Activated naive CD8-positive, alpha-beta T cell treated with anti-CD3 and anti-CD28 coated beads for 36 hours (primary cell): ENCODE measurements at regions not wholly inside any gene's neighbourhood (a gene's known extent, or its start where the extent isn't known, plus 50 kb on each side); places are given as distances from the start of the nearest gene placed in this dataset.

Experiments
- DNase-seq: peaks from one replicate; pipeline ENCODE4 v3.0.0; 2021
- H3K27ac Mint-ChIP-seq: one replicate; pipeline ENCODE4 v1.8.0; 2022; ENCODE audit warnings: mild to moderate bottlenecking, moderate library complexity, mixed read lengths
- H3K27me3 Mint-ChIP-seq: one replicate; pipeline ENCODE4 v1.8.0; 2022; ENCODE audit warnings: mild to moderate bottlenecking, mixed read lengths
- H3K36me3 Mint-ChIP-seq: one replicate; pipeline ENCODE4 v1.8.0; 2021; ENCODE audit warnings: mild to moderate bottlenecking, mixed read lengths
- H3K4me1 Mint-ChIP-seq: one replicate; pipeline ENCODE4 v1.8.0; 2021; ENCODE audit warnings: mixed read lengths
- H3K4me3 Mint-ChIP-seq: one replicate; pipeline ENCODE4 v1.8.0; 2022; ENCODE audit warnings: mild to moderate bottlenecking, moderate library complexity, mixed read lengths
- H3K9me3 Mint-ChIP-seq: one replicate; pipeline ENCODE4 v1.8.0; 2022; ENCODE audit warnings: mixed read lengths

DNA sequence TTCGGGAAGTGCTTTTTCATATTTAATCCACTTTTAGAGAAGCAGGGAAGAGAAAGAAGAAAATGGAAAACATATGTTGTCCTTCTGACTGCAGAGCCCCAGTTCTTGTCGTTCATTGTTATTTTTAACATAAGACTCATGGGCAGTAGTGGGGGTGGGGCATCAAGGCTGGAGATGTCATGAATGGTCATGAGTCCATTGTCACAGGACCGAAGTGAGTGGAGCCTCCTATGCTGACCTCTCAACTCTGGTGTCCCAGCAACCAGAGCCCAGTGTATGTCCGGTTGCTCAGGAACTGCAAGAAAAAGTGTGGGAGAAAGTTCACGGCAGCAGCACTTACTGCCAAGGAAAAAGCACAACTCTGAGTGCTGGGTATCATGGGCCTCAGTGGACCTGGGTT lies 108.6 kb downstream of the BANF2 start:
- no peaks in the 10 kb centered on the region for H3K9me3 Mint-ChIP-seq
- DNase-seq: no peak
- H3K4me3 Mint-ChIP-seq: no peak overlapping the region
- peaks cover 5% of the 10 kb centered on the region for H3K27me3 Mint-ChIP-seq
- no peaks in the 10 kb centered on the region for H3K4me1 Mint-ChIP-seq
- no peaks in the 10 kb centered on the region for H3K36me3 Mint-ChIP-seq
- no peak overlapping the region for H3K27ac Mint-ChIP-seq

DNA sequence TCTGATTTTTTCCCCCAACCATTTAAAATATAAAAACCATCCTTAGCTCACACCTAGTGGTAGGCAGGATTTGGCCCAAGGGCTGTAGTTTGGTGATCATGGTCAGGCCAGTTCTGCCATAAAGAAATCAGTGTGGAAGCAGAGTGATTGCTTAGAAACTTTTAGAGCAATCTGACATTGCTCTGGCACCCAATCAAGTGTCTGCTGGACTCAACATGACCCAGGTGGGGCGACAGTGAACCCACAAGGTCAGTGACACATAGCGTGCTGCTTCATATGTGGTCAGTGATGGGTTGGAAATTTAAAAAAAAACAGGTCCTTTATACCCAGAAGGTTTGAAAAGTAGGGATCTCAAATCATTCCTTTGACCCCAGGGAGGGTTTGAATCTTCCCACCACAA lies 107.9 kb downstream of the BANF2 start:
- no peaks in the 10 kb centered on the region for H3K36me3 Mint-ChIP-seq
- DNase-seq: no peak
- peaks cover 5% of the 10 kb centered on the region for H3K27me3 Mint-ChIP-seq
- H3K4me1 Mint-ChIP-seq: no peaks in the 10 kb centered on the region
- H3K27ac Mint-ChIP-seq: no peak overlapping the region
- H3K9me3 Mint-ChIP-seq: no peaks in the 10 kb centered on the region
- no peak overlapping the region for H3K4me3 Mint-ChIP-seq

DNA sequence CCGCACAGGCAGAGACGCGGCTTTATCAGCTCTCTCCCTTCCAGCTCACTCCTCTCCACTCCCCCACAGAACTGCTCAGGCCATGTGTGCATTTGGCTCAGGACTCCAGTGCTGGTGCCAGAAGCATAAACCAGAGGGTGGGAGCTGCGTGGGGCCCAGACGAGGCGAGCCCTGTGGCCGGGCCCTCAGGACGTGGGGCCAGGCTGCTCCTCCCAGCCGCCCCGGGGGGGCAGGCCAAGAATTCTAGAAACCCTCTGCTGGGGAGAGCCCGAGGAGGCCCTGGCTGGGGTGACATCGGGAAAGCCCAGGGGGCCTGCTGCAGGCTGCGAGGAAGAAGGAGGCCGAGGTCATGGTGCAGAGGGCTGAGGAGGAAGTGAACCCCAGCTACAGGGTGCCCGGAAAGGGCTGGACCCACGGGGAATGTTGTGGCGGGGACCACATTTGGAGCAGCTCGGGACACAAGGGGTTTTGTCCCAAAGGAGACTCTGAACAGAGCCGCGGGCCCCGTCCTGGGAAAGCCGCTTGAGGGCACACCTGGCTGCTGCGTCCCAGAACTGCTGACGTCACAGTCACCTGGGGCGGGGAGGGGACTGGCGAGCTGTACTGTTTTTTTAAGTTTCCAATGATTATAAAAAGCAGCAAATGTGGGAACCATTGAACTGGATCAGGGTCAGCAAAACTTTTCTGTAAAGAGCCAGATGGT lies 107.1 kb downstream of the BANF2 start:
- no peak for DNase-seq
- no peak overlapping the region for H3K27ac Mint-ChIP-seq
- H3K4me3 Mint-ChIP-seq: no peak overlapping the region
- no peaks in the 10 kb centered on the region for H3K4me1 Mint-ChIP-seq
- H3K27me3 Mint-ChIP-seq: peaks cover 5% of the 10 kb centered on the region
- H3K9me3 Mint-ChIP-seq: no peaks in the 10 kb centered on the region
- H3K36me3 Mint-ChIP-seq: no peaks in the 10 kb centered on the region

DNA sequence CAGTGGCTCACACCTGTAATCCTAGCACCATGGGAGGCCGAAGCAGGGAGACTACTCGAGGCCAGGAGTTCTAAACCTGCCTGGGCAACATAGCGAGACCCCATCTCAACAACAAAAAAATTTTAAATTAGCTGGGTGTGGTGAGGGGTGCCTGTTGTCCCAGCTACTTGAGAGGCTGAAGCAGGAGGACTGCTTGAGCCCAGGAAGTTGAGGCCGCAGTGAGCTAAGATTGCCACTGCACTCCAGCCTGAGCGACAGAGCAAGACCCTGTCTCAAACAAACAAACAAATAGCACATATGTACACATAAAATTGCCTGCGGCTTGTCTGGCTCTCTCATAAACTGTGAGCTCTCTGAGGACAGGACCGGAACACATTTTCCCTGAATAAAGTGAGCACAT lies 106.3 kb downstream of the BANF2 start:
- no peak for DNase-seq
- H3K27ac Mint-ChIP-seq: no peak overlapping the region
- H3K27me3 Mint-ChIP-seq: peaks cover 5% of the 10 kb centered on the region
- H3K36me3 Mint-ChIP-seq: no peaks in the 10 kb centered on the region
- H3K4me3 Mint-ChIP-seq: no peak overlapping the region
- H3K9me3 Mint-ChIP-seq: no peaks in the 10 kb centered on the region
- no peaks in the 10 kb centered on the region for H3K4me1 Mint-ChIP-seq

DNA sequence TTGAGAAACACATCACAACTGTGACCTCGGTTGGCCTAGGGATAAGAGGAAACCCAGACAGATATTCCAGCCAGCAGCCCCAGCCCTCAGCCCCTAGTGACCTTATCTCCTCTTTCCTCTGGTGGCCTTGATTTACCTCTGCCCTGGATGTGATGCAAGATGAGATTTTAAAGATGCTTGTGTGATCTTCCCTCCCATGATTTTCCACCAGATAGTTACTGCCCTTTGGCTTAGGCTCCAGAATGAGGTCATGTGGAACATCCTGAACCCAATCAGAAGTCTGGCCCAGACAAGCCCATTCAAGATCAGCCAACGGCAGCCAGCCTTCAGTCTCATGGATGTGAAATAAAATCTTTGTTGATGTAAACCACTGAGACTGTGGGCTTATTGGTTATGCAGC lies 104.0 kb downstream of the BANF2 start:
- no peak overlapping the region for H3K27ac Mint-ChIP-seq
- H3K36me3 Mint-ChIP-seq: no peaks in the 10 kb centered on the region
- no peak overlapping the region for H3K4me3 Mint-ChIP-seq
- H3K9me3 Mint-ChIP-seq: peaks cover 3% of the 10 kb centered on the region
- DNase-seq: no peak
- H3K27me3 Mint-ChIP-seq: peaks cover 15% of the 10 kb centered on the region
- H3K4me1 Mint-ChIP-seq: no peaks in the 10 kb centered on the region

DNA sequence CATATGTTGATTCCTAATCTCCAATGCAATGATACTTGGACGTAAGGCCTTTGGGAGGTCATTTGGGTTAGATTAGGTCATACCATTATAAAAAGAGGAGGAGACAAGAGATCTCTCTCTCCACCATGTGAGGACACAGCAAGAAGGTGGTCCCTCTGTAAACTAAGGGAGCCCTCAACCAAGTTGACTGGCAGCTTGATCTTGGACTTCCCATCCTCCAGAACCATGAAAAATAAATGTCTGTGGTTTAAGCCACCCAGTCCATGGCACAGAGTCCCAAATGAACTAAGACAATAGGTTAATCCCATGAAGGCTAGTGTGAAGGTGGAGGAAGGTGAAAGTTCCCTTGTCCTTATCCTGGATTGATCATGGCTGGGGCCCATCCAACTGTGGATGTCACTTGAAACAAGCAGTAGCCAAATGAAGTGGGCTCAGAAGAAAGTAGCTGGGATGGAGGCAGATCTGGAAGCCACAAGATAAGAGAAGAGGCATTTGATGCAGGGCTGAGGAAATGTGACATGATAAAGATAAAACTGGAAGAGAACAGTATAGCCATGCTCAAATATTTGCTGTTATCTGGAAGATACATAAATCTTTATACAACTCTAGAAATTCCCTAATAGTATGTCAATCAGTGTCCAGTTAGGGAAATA lies 99.9 kb downstream of the BANF2 start:
- no peak overlapping the region for H3K4me3 Mint-ChIP-seq
- peaks cover 32% of the 10 kb centered on the region for H3K27me3 Mint-ChIP-seq
- DNase-seq: no peak
- H3K36me3 Mint-ChIP-seq: no peaks in the 10 kb centered on the region
- H3K9me3 Mint-ChIP-seq: peaks cover 3% of the 10 kb centered on the region
- no peak overlapping the region for H3K27ac Mint-ChIP-seq
- no peaks in the 10 kb centered on the region for H3K4me1 Mint-ChIP-seq

DNA sequence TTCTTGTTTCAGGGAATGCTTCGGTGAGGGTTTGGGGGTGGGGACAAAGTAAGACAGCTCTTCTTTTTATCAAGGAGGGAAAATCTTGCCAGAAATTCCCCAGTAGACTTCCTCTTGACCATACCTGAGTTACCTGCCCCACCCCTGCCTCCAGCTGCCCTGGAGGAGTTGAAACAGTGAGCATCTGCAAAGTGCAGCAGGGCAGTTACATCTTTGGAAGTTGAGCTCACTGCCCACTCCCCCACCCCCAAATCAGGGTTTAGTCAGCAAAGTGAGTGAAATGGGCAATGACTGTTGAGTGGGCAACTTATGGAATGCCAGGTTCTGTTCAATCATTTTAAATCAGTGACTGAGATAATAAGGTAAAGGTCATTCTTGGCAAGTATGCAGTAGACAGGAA lies 98.8 kb downstream of the BANF2 start:
- H3K4me1 Mint-ChIP-seq: no peaks in the 10 kb centered on the region
- no peak for DNase-seq
- H3K27ac Mint-ChIP-seq: no peak overlapping the region
- H3K27me3 Mint-ChIP-seq: peaks cover 27% of the 10 kb centered on the region
- H3K36me3 Mint-ChIP-seq: no peaks in the 10 kb centered on the region
- H3K4me3 Mint-ChIP-seq: no peak overlapping the region
- peaks cover 3% of the 10 kb centered on the region for H3K9me3 Mint-ChIP-seq

DNA sequence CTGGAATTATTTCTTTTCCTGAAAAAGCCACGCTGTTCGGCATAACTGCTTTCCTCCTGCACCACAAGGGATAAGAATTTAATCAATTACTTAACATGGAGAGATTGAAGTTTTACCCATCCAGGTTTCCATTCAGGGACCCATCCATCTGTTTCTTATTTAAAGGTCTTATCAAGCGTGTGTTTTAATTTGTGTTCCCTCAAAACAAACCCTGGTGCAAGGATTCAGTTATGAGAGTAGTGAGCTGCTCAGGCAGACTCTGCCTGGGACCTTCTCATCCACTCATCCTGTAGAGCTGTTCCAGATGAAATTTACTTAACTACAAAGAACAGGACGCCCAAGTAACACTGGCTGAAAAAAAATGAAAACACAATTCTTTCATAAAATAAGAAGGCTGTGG lies 97.8 kb downstream of the BANF2 start:
- H3K4me3 Mint-ChIP-seq: no peak overlapping the region
- peaks cover 3% of the 10 kb centered on the region for H3K9me3 Mint-ChIP-seq
- H3K36me3 Mint-ChIP-seq: no peaks in the 10 kb centered on the region
- peaks cover 27% of the 10 kb centered on the region for H3K27me3 Mint-ChIP-seq
- no peak overlapping the region for H3K27ac Mint-ChIP-seq
- no peak for DNase-seq
- no peaks in the 10 kb centered on the region for H3K4me1 Mint-ChIP-seq

DNA sequence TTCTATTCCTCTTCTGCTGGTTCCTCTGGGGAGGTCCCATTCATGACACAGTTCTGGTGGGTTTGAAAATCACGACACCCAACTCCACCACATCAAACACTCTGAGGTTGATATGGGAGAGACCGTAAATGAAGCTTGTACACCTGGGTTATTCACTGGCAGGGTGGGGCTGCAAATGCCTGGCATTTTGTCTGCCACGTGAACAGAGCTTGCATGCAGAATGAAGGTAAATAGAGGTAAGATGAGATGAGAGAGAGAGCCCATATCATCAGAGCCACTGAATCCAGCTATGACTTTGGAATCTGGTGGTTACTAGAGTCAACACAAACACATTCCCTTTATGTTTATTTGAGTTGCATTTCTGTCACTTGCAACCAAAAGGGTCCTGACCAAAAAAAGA lies 97.4 kb downstream of the BANF2 start:
- no peak overlapping the region for H3K4me3 Mint-ChIP-seq
- peak; percentile 3 for DNase-seq
- peaks cover 27% of the 10 kb centered on the region for H3K27me3 Mint-ChIP-seq
- H3K36me3 Mint-ChIP-seq: no peaks in the 10 kb centered on the region
- H3K9me3 Mint-ChIP-seq: peaks cover 3% of the 10 kb centered on the region
- no peak overlapping the region for H3K27ac Mint-ChIP-seq
- H3K4me1 Mint-ChIP-seq: no peaks in the 10 kb centered on the region

DNA sequence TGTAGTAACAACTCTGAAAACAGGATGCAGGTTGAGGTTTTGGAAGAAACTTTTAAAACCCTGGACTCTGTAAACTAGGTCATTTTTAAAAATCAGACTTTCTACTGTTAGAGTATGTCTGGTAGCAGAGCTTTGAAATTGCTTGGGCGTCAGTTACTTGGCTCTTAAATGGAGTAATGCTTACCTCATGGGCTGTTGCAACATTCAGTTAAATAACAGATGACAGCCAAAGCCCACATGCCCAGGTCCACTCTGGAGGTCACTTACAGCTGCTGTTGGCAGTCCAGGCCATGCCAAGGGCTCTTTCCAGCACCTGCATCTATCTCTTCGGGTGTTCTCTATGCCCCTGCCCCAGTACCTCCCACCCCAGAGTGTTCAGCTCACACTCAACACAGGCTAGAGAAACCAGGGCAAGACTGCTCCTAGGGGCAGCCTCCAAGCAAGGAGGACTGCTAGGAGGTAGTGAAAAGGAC lies 96.4 kb downstream of the BANF2 start:
- H3K27me3 Mint-ChIP-seq: peaks cover 35% of the 10 kb centered on the region
- no peaks in the 10 kb centered on the region for H3K36me3 Mint-ChIP-seq
- no peaks in the 10 kb centered on the region for H3K4me1 Mint-ChIP-seq
- DNase-seq: no peak
- no peak overlapping the region for H3K4me3 Mint-ChIP-seq
- peaks cover 3% of the 10 kb centered on the region for H3K9me3 Mint-ChIP-seq
- no peak overlapping the region for H3K27ac Mint-ChIP-seq

DNA sequence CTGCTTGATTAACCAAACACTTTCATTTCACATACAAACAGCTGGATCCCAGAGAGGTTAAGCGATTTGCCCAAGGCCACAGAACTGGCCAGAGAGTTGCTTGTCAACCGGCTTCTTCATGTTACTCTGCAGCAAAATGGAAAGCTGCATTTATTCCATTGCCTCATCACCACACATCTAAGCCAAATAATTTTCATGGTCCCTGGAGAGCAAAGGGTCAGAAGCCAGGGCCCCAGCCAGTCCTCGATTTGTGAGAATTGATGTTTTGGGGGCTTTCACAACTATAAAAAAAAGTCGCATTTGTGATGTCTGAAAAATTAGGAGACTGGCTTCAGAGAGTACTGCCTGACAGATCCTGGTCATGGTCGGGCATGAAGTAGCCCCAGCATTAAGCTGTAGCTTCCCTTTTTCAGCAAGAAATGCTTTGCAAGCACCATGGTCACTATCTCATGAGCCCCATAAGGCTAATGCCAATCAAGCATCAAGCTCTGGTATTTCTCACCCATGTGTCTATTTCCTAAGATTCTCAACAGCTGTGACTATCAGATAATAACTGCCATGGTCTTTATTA lies 95.8 kb downstream of the BANF2 start:
- H3K9me3 Mint-ChIP-seq: peaks cover 3% of the 10 kb centered on the region
- DNase-seq: no peak
- H3K27ac Mint-ChIP-seq: no peak overlapping the region
- no peaks in the 10 kb centered on the region for H3K4me1 Mint-ChIP-seq
- H3K36me3 Mint-ChIP-seq: no peaks in the 10 kb centered on the region
- H3K27me3 Mint-ChIP-seq: peaks cover 35% of the 10 kb centered on the region
- H3K4me3 Mint-ChIP-seq: no peak overlapping the region

DNA sequence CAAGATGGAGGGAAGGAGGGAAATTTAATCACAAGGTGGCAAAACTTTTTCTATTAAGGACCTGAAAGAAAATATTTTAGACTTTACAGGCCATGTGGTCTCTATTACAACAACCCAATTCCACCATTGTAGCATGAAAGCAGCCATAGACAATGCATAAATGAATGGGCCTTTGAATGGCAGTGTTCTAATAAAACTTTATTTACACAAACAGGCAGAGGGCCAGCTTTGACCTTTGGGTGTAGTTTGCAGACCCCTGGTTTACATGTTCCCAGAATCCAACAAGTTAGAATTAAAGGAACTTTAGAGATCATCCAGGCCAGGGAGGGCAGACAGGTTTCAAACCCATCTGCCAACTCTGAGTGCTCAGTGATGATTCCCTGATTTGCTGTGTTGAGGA lies 95.2 kb downstream of the BANF2 start:
- H3K36me3 Mint-ChIP-seq: no peaks in the 10 kb centered on the region
- no peaks in the 10 kb centered on the region for H3K4me1 Mint-ChIP-seq

DNA sequence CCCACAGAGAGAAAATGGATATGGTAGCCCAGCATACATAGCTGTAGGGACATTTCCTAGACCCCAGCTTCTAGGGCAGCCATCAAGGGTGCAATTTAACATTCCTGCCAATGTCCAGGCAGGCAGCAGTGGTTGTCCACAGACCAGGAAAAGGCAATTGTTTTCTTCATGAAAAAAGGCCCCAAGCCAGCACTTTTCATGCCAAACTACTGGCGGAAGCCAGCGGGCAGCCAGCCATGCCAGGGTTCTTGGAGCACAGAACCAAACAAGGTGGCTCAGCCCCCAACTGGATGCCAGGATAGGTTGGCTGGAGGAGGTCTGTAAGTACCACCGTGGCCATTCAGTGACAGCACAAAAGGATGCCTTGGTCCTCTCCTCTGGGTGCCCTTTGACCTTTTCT lies 94.6 kb downstream of the BANF2 start:
- no peaks in the 10 kb centered on the region for H3K4me1 Mint-ChIP-seq
- H3K4me3 Mint-ChIP-seq: no peak overlapping the region
- no peak overlapping the region for H3K27ac Mint-ChIP-seq
- no peak for DNase-seq
- peaks cover 31% of the 10 kb centered on the region for H3K27me3 Mint-ChIP-seq
- peaks cover 2% of the 10 kb centered on the region for H3K9me3 Mint-ChIP-seq
- H3K36me3 Mint-ChIP-seq: no peaks in the 10 kb centered on the region

More for the DNA sequence above, 95.2 kb downstream of the BANF2 start:
- H3K27ac Mint-ChIP-seq: no peak overlapping the region
- no peak for DNase-seq
- H3K27me3 Mint-ChIP-seq: peaks cover 35% of the 10 kb centered on the region
- no peak overlapping the region for H3K4me3 Mint-ChIP-seq
- H3K9me3 Mint-ChIP-seq: peaks cover 3% of the 10 kb centered on the region

DNA sequence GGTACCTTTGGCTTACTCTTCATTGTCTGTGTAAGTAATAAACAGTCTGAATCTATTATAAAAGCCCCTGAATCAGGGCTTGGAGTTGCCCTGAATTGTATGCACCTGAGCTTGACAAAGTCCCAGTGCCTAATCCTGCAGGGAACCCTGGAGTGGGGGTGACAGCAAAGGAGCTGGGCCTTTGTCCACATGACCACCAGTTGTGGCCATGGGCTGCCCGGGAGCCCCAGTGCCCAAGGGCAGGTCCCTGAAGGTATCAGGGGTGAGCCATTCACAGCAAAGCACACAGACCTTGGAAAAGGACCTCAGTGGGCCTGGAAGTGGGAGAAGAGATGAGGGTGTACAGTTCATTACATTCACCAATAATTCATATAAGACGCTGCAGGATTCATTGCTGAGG lies 94.2 kb downstream of the BANF2 start:
- DNase-seq: no peak
- Mint-ChIP-seq H3K9me3 (peaks cover 2% of the 10 kb centered on the region), H3K36me3 (no peaks in the 10 kb centered on the region), H3K27ac (no peak overlapping the region), H3K4me3 (no peak overlapping the region), H3K4me1 (no peaks in the 10 kb centered on the region), H3K27me3 (peaks cover 27% of the 10 kb centered on the region)

DNA sequence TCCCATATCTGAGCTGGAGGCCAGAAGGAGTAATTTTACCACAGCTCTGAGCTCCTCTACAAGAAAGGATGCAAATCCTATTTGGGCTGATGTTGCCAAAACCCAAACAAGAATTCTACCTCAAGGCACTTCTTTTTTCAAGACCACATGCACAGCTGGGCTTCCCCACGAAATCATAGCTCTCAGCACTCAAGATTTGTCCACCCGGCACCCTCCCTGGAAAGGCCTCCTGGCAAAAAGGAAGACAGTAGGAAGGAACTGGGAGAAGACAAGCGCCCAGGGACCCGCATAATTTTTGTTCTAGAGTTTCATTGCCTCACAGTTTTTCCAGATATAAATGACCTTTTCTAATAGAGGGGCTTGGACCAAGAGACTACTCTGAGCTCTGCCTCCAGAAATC lies 90.5 kb downstream of the BANF2 start:
- Mint-ChIP-seq H3K36me3 (no peaks in the 10 kb centered on the region), H3K9me3 (no peaks in the 10 kb centered on the region), H3K4me1 (no peaks in the 10 kb centered on the region), H3K4me3 (no peak overlapping the region), H3K27me3 (peaks cover 8% of the 10 kb centered on the region), H3K27ac (no peak overlapping the region)
- DNase-seq: no peak

DNA sequence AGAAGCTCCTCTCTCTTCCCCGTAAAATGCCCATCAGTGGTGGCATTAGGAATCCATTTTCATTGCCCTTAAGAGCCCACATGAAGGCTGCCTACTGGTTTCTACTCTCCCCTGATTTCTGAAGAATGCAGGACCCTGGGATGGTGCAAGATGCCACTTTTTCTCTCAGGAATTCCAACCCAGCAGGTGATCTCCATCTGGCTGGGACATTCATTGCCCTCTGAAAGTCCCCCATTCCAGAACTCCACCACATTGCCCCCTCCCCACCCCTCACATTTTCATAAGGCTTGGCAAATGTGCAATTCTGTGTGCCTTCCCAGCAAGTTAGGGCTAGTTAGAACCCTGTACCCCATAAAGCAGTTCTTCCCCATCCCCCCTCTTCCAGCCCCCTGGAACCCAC lies 88.0 kb downstream of the BANF2 start:
- Mint-ChIP-seq H3K27me3 (peaks cover 8% of the 10 kb centered on the region), H3K27ac (no peak overlapping the region), H3K4me1 (no peaks in the 10 kb centered on the region), H3K36me3 (no peaks in the 10 kb centered on the region), H3K9me3 (no peaks in the 10 kb centered on the region), H3K4me3 (no peak overlapping the region)
- no peak for DNase-seq
